ENCODE measurements at regions not wholly inside any gene's neighbourhood (a gene's known extent, or its start where the extent isn't known, plus 50 kb on each side); places are given as distances from the start of the nearest gene placed in this dataset.

DNA sequence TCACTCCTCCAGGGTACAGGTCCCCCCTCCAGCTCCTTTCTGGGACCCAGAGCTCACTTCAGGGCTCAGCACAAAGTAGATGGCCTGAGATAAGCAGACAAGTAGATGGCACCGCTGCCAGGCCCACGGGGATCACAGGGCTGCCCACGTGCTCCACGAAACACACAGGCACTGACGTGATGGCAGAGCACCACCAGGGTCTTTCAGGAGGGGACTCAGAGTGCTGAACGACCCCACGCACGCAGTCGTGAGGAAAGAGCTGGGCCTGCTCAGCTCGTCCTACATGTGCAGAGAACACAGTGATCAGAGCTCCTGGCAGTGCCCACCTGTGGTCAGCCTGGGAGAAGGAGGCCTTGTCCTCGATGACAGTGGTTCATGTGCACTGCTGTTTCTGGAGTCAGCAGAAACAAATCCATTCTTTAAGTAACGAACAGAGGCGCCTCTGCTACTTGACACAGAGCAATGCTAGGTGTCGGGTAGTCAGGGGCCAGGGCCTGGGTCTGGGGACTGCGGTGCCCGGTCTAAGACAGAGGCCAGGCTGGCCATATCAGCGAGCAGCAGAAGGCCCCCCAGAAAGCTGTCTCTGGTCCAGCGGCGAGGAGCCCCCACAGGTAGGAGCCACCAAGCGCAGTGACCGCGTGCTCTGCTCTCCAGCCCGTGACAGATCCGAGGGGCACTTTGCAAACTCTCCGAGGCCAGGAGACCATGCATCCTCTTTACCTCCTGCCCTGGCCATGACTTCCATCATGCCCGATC lies 129.8 kb upstream of the FAM20C start:
- TF ChIP-seq, protein P1, sequence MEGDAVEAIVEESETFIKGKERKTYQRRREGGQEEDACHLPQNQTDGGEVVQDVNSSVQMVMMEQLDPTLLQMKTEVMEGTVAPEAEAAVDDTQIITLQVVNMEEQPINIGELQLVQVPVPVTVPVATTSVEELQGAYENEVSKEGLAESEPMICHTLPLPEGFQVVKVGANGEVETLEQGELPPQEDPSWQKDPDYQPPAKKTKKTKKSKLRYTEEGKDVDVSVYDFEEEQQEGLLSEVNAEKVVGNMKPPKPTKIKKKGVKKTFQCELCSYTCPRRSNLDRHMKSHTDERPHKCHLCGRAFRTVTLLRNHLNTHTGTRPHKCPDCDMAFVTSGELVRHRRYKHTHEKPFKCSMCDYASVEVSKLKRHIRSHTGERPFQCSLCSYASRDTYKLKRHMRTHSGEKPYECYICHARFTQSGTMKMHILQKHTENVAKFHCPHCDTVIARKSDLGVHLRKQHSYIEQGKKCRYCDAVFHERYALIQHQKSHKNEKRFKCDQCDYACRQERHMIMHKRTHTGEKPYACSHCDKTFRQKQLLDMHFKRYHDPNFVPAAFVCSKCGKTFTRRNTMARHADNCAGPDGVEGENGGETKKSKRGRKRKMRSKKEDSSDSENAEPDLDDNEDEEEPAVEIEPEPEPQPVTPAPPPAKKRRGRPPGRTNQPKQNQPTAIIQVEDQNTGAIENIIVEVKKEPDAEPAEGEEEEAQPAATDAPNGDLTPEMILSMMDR (IDR thresholded peaks at IDR 0.05): no peak
- no peak for TF ChIP-seq POLR2A (IDR thresholded peaks at IDR 0.05)

GRCh38 chr7:63117-63480 lies 129.3 kb upstream of the FAM20C start:
- no peak overlapping the region for H3K4me3 ChIP-seq (replicated peaks in 1 of 3)
- intact Hi-C loops (cut with DNase I): no loop called here
- H3K36me3 ChIP-seq: no peaks in the 10 kb centered on the region
- H3K4me1 ChIP-seq: peaks cover 5 to 18% of the 10 kb centered on the region in 2 donors
- no peaks in the 10 kb centered on the region for H3K9me3 ChIP-seq
- 73 to 85% methylated on average over 5 of the region's 5 CpGs for WGBS, 2 donors
- H3K27me3 ChIP-seq: no peaks in the 10 kb centered on the region
- no peak overlapping the region for H3K27ac ChIP-seq
- TF ChIP-seq POLR2A (IDR thresholded peaks at IDR 0.05): no peak
- TF ChIP-seq, protein P1 (IDR thresholded peaks at IDR 0.05): no peak
- no peak for DNase-seq

More for the DNA sequence above, 129.8 kb upstream of the FAM20C start:
- H3K27ac ChIP-seq: no peak overlapping the region
- DNase-seq: no peak
- no peak overlapping the region for H3K4me3 ChIP-seq (replicated peaks in 1 of 3)
- no peaks in the 10 kb centered on the region for H3K36me3 ChIP-seq
- no peaks in the 10 kb centered on the region for H3K27me3 ChIP-seq
- WGBS, 2 donors: 92 to 93% methylated on average over 16 to 22 of the region's 26 CpGs
- intact Hi-C loops (cut with DNase I): no loop called here
- peaks cover 5 to 22% of the 10 kb centered on the region in 2 donors for H3K4me1 ChIP-seq
- H3K9me3 ChIP-seq: no peaks in the 10 kb centered on the region

GRCh38 chr7:63521-64021 lies 128.8 kb upstream of the FAM20C start:
- H3K4me1 ChIP-seq: peaks cover 5 to 22% of the 10 kb centered on the region in 2 donors
- no peak overlapping the region for H3K27ac ChIP-seq
- no peaks in the 10 kb centered on the region for H3K27me3 ChIP-seq
- intact Hi-C loops (cut with DNase I): no loop called here
- TF ChIP-seq POLR2A (IDR thresholded peaks at IDR 0.05): no peak
- TF ChIP-seq, protein P1 (IDR thresholded peaks at IDR 0.05): no peak
- H3K9me3 ChIP-seq: no peaks in the 10 kb centered on the region
- no peaks in the 10 kb centered on the region for H3K36me3 ChIP-seq
- no peak overlapping the region for H3K4me3 ChIP-seq (replicated peaks in 1 of 3)
- WGBS, 2 donors: 56 to 80% methylated on average over 4 to 10 of the region's 11 CpGs
- DNase-seq: no peak

GRCh38 chr7:64098-64915 lies 128.1 kb upstream of the FAM20C start:
- Histone ChIP-seq H3K4me1 (peaks cover 5 to 23% of the 10 kb centered on the region in 2 donors), H3K36me3 (no peaks in the 10 kb centered on the region), H3K27me3 (no peaks in the 10 kb centered on the region), H3K4me3 (replicated peaks in 1 of 3) (no peak overlapping the region), H3K27ac (no peak overlapping the region), H3K9me3 (no peaks in the 10 kb centered on the region)
- TF ChIP-seq, protein P1 (IDR thresholded peaks at IDR 0.05): peak in 2 of 6 experiments; percentile 39 to 43
- no peak for TF ChIP-seq POLR2A (IDR thresholded peaks at IDR 0.05)
- WGBS, 2 donors: 56 to 81% methylated on average over 5 of the region's 6 CpGs
- peak; percentile 60 to 61 for DNase-seq
- intact Hi-C loops (cut with DNase I): no loop called here

Data from thyroid gland (tissue), 4 donors.